Common myeloid progenitor, CD34-positive (primary cell): ENCODE measurements at regions not wholly inside any gene's neighbourhood (a gene's known extent, or its start where the extent isn't known, plus 50 kb on each side); places are given as distances from the start of the nearest gene placed in this dataset.

Experiments used
- CTCF ChIA-PET: fragments of 350-600 bp; sonication (Branson Sonifier 250); formaldehyde crosslinking; loops from one replicate; lab custom pipeline; 2021; ENCODE audit warnings: antibody characterized with exemption; lab: Charles Lee
- POLR2A ChIA-PET: fragments of 350-600 bp; sonication (Branson Sonifier 250); formaldehyde crosslinking; loops from one replicate; lab custom pipeline; 2021; ENCODE audit warnings: antibody characterized with exemption; lab: Charles Lee
- DNase-seq, 3 donors: peaks; one replicate each; pipeline versions ENCODE4 v3.0.0 to v3.0.0-alpha.2; 2013
- H3K27ac ChIP-seq, 2 experiments: 1 replicate in 1 of 2; 2 replicates in 1 of 2; pipeline ENCODE4 v1.7.0; 2013; ENCODE audit warnings: inconsistent platforms in 2 of 2, low read length in 2 of 2, mild to moderate bottlenecking in 2 of 2, low read depth in 1 of 2, moderate library complexity in 1 of 2; ENCODE audit not compliant: severe bottlenecking in 2 of 2, insufficient read depth in 1 of 2, poor library complexity in 1 of 2
- H3K27me3 ChIP-seq, 5 experiments: replicated peaks in 2 of 5; 1 replicate in 3 of 5; 2 replicates in 2 of 5; pipeline versions ENCODE4 v1.6.1 to v1.7.0; 2013; ENCODE audit warnings: low read length in 4 of 5, mild to moderate bottlenecking in 2 of 5, moderate library complexity in 2 of 5, inconsistent platforms in 1 of 5; ENCODE audit not compliant: insufficient read depth in 5 of 5, control insufficient read depth in 4 of 5
- H3K36me3 ChIP-seq, 4 experiments: 1 replicate in 2 of 4; 2 replicates in 2 of 4; pipeline versions ENCODE4 v1.6.1 to v1.7.0; 2013; ENCODE audit warnings: low read length in 3 of 4, control low read depth in 1 of 4, mild to moderate bottlenecking in 1 of 4; ENCODE audit not compliant: control insufficient read depth in 4 of 4, insufficient read depth in 4 of 4
- H3K4me1 ChIP-seq, 4 experiments: 1 replicate in 3 of 4; 2 replicates in 1 of 4; pipeline versions ENCODE4 v1.6.1 to v1.7.1; 2013; ENCODE audit warnings: low read length in 3 of 4, mild to moderate bottlenecking in 3 of 4, control low read depth in 1 of 4, inconsistent platforms in 1 of 4, moderate library complexity in 1 of 4; ENCODE audit not compliant: control insufficient read depth in 4 of 4, insufficient read depth in 4 of 4; ENCODE audit errors: control extremely low read depth in 1 of 4
- H3K4me3 ChIP-seq, 7 experiments: 1 replicate in 4 of 7; 2 replicates in 3 of 7; pipeline versions ENCODE4 v1.5.1 to v1.7.0; 2013; ENCODE audit warnings: mild to moderate bottlenecking in 7 of 7, low read length in 6 of 7, moderate library complexity in 6 of 7, inconsistent platforms in 2 of 7, low read depth in 2 of 7, control low read depth in 1 of 7; ENCODE audit not compliant: insufficient read depth in 4 of 7, control insufficient read depth in 1 of 7; ENCODE audit errors: extremely low read depth in 1 of 7
- H3K9me3 ChIP-seq, 5 experiments: 1 replicate in 4 of 5; 2 replicates in 1 of 5; pipeline versions ENCODE4 v1.6.1 to v1.7.1; 2013; ENCODE audit warnings: low read length in 4 of 5, mild to moderate bottlenecking in 2 of 5, inconsistent platforms in 1 of 5, low read depth in 1 of 5, moderate library complexity in 1 of 5; ENCODE audit not compliant: control insufficient read depth in 4 of 5, insufficient read depth in 2 of 5; ENCODE audit errors: control extremely low read depth in 1 of 5
- WGBS: methylation state at CpG from one replicate; pipeline ENCODE4 v1.1.5; 2013; ENCODE audit not compliant: insufficient coverage; 5-methylcytosine and 5-hydroxymethylcytosine counted together

- POLR2A ChIA-PET = no interaction called here
- H3K4me1 ChIP-seq = peaks cover 0 to 2% (median 0%) of the 10 kb centered on the region in 4 experiments
- no peak overlapping the region for H3K4me3 ChIP-seq
- no peak for DNase-seq
- WGBS = no CpG with 5 or more reads among the region's 1 CpG
- no peaks in the 10 kb centered on the region for H3K27me3 ChIP-seq
- H3K9me3 ChIP-seq = no peaks in the 10 kb centered on the region
- H3K36me3 ChIP-seq = no peaks in the 10 kb centered on the region
- CTCF ChIA-PET = interaction anchor here (1.3 to 3.9 kb wide), 2 partner anchors 94 to 1168 kb away, joined by 6 to 11 read pairs; no protein-coding TSS in a partner anchor
- H3K27ac ChIP-seq = no peak overlapping the region
Measured at GRCh38 chr7:47085491-47086275, 496.2 kb downstream of the TNS3 start.

DNA sequence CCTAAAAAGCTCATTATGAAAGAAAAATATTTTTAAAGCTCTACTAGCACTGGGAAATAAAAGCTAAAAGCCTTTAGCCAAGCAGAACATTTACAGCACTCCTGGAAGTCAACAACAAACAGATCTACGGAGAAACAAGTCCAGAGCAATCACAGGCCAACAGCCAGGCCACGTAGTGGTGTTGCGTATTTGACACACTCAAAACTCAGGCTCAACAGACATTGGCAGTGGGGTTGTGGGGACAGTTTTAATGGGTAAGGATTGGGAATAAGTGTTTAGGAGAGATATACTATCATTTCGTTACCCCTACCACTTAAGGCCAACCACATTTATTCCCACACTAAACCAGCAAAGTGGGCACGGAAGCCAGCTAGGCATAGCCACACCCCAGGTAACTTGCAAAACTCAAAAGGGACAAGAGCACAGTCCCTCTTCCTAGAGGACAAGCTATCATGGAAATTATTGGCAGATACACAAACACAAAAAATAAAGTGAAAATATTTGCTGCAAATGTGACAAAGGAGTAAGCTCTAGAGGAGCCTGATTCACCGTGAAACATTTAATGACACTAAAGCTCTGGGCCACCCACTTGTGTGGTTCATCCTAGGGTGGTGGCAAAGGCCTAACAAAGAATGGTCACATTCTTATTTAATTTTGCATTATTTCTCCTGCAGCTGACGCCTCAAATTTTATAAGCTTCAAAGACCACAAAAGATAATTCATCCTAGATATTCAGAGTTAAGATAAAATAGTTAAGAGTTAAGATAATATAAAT is 498.2 kb downstream of the TNS3 start:
- peaks cover 0 to under 1% (median 0%) of the 10 kb centered on the region in 4 experiments for H3K4me1 ChIP-seq
- H3K4me3 ChIP-seq = no peak overlapping the region
- no peak overlapping the region for H3K27ac ChIP-seq
- CTCF ChIA-PET = interaction anchor here (0.9 to 1.4 kb wide), 3 partner anchors 8 to 1166 kb away, joined by 3 read pairs; no protein-coding TSS in a partner anchor
- 100% methylated on average over 1 of the region's 7 CpGs for WGBS
- H3K9me3 ChIP-seq = no peaks in the 10 kb centered on the region
- no peak for DNase-seq
- H3K27me3 ChIP-seq = peaks cover 0 to 5% (median 0%) of the 10 kb centered on the region in 5 experiments
- POLR2A ChIA-PET = no interaction called here
- no peaks in the 10 kb centered on the region for H3K36me3 ChIP-seq

DNA sequence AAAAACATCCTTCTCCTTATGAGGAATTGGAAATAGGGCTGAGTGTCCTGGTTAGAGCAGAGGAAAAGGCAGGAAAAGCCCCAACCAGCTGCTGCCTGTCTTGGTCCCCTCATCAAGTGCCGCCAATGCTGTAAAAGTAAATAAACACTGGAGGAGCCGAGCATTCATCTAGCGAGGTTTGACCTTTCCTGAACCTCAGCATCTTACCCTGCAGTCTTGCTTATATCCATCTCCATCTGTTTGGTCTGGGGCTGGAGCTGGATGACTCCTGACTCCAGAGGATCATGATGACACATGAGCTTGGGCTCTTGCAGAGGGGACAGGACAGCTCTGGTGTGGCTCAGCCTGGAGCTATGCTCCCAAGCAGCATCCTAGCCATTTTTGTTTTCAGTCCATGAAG is 501.1 kb downstream of the TNS3 start:
- Histone ChIP-seq H3K27me3 (peaks cover 0 to 5% (median 0%) of the 10 kb centered on the region in 5 experiments), H3K4me1 (no peaks in the 10 kb centered on the region), H3K27ac (no peak overlapping the region), H3K36me3 (no peaks in the 10 kb centered on the region), H3K4me3 (no peak overlapping the region), H3K9me3 (no peaks in the 10 kb centered on the region)
- WGBS = 100% methylated on average over 3 of the region's 3 CpGs
- CTCF ChIA-PET = interaction anchor here (0.9 to 1.5 kb wide), 2 partner anchors 8 to 1158 kb away, joined by 3 read pairs; no protein-coding TSS in a partner anchor
- no peak for DNase-seq
- POLR2A ChIA-PET = no interaction called here

- POLR2A ChIA-PET = no interaction called here
- CTCF ChIA-PET = no interaction called here
- no peak for DNase-seq
Measured at GRCh38 chr7:47078241-47078640, 503.7 kb downstream of the TNS3 start.

GRCh38 chr7:47074702-47075153 is 507.2 kb downstream of the TNS3 start:
- ChIA-PET CTCF (interaction anchor here (1.2 kb wide), 1 partner anchor 27 kb away, joined by 3 read pairs; no protein-coding TSS in a partner anchor), POLR2A (no interaction called here)
- no peak overlapping the region for H3K4me3 ChIP-seq
- DNase-seq = peak in 1 of 3 donors; percentile 27
- WGBS = no CpG with 5 or more reads among the region's 2 CpGs
- H3K27me3 ChIP-seq = peaks cover 0 to 5% (median 0%) of the 10 kb centered on the region in 5 experiments
- H3K4me1 ChIP-seq = no peaks in the 10 kb centered on the region
- no peak overlapping the region for H3K27ac ChIP-seq
- H3K36me3 ChIP-seq = no peaks in the 10 kb centered on the region
- no peaks in the 10 kb centered on the region for H3K9me3 ChIP-seq

More at GRCh38 chr7:47078241-47078640, 503.7 kb downstream of the TNS3 start:
- Histone ChIP-seq H3K9me3 (no peaks in the 10 kb centered on the region), H3K4me1 (no peaks in the 10 kb centered on the region), H3K27ac (no peak overlapping the region), H3K27me3 (peaks cover 0 to 5% (median 0%) of the 10 kb centered on the region in 5 experiments), H3K4me3 (no peak overlapping the region), H3K36me3 (no peaks in the 10 kb centered on the region)
- no CpG with 5 or more reads among the region's 2 CpGs for WGBS

- DNase-seq = no peak
- H3K9me3 ChIP-seq = no peaks in the 10 kb centered on the region
- ChIA-PET CTCF (interaction anchor here (1.4 kb wide), 1 partner anchor 15 kb away, joined by 3 read pairs; no protein-coding TSS in a partner anchor), POLR2A (no interaction called here)
- H3K4me3 ChIP-seq = no peak overlapping the region
- H3K27me3 ChIP-seq = no peaks in the 10 kb centered on the region
- 100% methylated on average over 1 of the region's 7 CpGs for WGBS
- H3K36me3 ChIP-seq = no peaks in the 10 kb centered on the region
- no peak overlapping the region for H3K27ac ChIP-seq
- H3K4me1 ChIP-seq = no peaks in the 10 kb centered on the region
Measured at GRCh38 chr7:47073284-47073683, 508.6 kb downstream of the TNS3 start.
